ENCODE measurements at regions not wholly inside any gene's neighbourhood (a gene's known extent, or its start where the extent isn't known, plus 50 kb on each side); places are given as distances from the start of the nearest gene placed in this dataset.
"Not testable (repeated sequence)": the region's sequence is repeated elsewhere in the genome, so short reads cannot be mapped to it uniquely, and the experiment has no call there.

DNA sequence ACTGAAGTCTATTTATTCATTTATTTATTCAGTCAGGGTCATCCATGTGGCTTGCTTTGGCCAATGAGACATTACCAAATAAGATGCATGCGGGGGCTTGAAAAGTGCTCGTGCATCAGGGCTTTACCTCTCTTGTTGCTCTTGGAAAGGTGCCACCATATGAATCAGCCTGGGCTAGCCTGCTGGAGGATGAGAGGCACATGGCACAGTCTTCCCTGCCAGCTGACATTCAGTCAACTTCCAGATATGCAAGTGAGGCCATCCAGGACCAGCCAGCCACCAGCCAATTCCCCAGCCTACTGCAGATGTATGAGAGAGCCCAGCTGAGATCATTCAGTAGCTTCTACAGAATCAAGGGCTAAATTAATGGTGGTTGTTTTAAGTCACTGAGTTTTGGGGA lies 105.2 kb upstream of the RPH3A start (continued):
- TF ChIP-seq ZNF48 (tag by site-specific recombination; IDR thresholded peaks at IDR 0.05) (no peak), KLF1 (tag by site-specific recombination; IDR thresholded peaks at IDR 0.05) (no peak), ZNF157 (tag by site-specific recombination; IDR thresholded peaks at IDR 0.05) (no peak), ZNF629 (tag by site-specific recombination; IDR thresholded peaks at IDR 0.05) (peak; percentile 44; the same call in 1 of the 2 replicates), ZFP69B (tag by site-specific recombination; IDR thresholded peaks at IDR 0.05) (peak; percentile 29; the same call in 1 of the 2 replicates), ZNF530 (tag by site-specific recombination; IDR thresholded peaks at IDR 0.05; ENCODE audit: low read depth) (no peak), ZNF670 (tag by site-specific recombination; IDR thresholded peaks at IDR 0.05; ENCODE audit: low read depth) (no peak), ZNF23 (tag by site-specific recombination; IDR thresholded peaks at IDR 0.05; ENCODE audit: borderline replicate concordance) (no peak)
- TF ChIP-seq, protein P1, sequence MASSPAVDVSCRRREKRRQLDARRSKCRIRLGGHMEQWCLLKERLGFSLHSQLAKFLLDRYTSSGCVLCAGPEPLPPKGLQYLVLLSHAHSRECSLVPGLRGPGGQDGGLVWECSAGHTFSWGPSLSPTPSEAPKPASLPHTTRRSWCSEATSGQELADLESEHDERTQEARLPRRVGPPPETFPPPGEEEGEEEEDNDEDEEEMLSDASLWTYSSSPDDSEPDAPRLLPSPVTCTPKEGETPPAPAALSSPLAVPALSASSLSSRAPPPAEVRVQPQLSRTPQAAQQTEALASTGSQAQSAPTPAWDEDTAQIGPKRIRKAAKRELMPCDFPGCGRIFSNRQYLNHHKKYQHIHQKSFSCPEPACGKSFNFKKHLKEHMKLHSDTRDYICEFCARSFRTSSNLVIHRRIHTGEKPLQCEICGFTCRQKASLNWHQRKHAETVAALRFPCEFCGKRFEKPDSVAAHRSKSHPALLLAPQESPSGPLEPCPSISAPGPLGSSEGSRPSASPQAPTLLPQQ (tag by site-specific recombination; IDR thresholded peaks at IDR 0.05), result 0 out of 2 replicates have a peak, but pooled peaks have one; percentile 25

DNA sequence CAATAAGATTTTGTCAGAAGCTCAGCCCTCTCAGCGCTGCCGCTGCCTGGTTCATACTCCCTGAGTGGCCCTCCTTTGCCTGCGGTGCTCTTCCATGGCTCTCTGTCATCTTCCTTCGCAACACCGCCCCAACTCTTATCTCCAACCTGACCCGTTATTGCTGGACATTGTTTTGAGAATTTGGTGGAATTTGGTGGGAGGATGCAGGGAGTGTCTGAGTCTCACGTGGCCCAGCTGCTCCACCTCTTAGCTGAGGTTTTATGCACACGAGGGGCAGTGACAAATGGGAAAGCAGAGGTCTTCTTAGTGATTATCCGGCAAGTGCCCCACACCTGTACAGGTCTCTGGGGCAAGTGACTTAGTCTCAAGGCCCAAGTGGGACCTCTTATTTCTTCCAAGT lies 97.5 kb upstream of the RPH3A start:
- no peak overlapping the region for H3K27ac ChIP-seq (ENCODE audit: extremely low read depth, low read depth, low read length)
- H3K36me3 ChIP-seq (ENCODE audit: control insufficient read depth in 2 of 2, insufficient read depth in 1 of 2, low read length in 2 of 2), result no peaks in the 10 kb centered on the region
- POLR2A ChIA-PET, result no interaction called here
- no peaks in the 10 kb centered on the region for H3K9me3 ChIP-seq (ENCODE audit: control insufficient read depth, insufficient read depth, low read depth, low read length)
- H3K4me3 ChIP-seq (ENCODE audit: low read depth, low read length), result no peak overlapping the region
- TF ChIP-seq PRDM1 (tag by site-specific recombination; IDR thresholded peaks at IDR 0.05) (no peak), GLI4 (tag by site-specific recombination; IDR thresholded peaks at IDR 0.05) (no peak), FEZF1 (tag by site-specific recombination; IDR thresholded peaks at IDR 0.05) (no peak), ZNF544 (tag by site-specific recombination; IDR thresholded peaks at IDR 0.05) (no peak), ZNF335 (tag by site-specific recombination; conservative IDR thresholded peaks at IDR 0.05) (no peak), ZFP37 (tag by site-specific recombination; IDR thresholded peaks at IDR 0.05) (no peak), ZNF354C (tag by site-specific recombination; IDR thresholded peaks at IDR 0.05; ENCODE audit: borderline replicate concordance, low read depth) (no peak)
- TF ChIP-seq, protein P2, sequence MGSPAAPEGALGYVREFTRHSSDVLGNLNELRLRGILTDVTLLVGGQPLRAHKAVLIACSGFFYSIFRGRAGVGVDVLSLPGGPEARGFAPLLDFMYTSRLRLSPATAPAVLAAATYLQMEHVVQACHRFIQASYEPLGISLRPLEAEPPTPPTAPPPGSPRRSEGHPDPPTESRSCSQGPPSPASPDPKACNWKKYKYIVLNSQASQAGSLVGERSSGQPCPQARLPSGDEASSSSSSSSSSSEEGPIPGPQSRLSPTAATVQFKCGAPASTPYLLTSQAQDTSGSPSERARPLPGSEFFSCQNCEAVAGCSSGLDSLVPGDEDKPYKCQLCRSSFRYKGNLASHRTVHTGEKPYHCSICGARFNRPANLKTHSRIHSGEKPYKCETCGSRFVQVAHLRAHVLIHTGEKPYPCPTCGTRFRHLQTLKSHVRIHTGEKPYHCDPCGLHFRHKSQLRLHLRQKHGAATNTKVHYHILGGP (tag by site-specific recombination; IDR thresholded peaks at IDR 0.05), result no peak
- H3K4me1 ChIP-seq (ENCODE audit: control insufficient read depth, insufficient read depth, low read length), result no peaks in the 10 kb centered on the region
- CTCF ChIA-PET, result no interaction called here

DNA sequence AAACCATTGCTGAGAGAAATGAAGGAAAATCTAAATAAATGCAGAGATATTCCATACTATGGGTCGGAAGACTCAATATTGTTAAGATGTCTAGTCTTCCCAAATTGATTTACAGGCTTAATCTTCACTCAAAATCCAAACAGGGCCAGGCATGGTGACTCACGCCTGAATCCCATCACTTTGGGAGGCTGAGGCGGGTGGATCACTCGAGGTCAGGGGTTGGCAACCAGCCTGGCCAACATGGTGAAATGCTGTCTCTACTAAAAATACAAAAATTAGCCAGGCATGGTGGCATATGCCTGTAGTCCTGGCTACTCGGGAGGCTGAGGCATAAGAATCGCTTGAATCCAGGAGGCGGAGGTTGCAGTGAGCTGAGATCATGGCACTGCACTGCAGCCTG lies 94.1 kb upstream of the RPH3A start:
- POLR2A ChIA-PET; CTCF ChIA-PET; H3K4me1 ChIP-seq (ENCODE audit: control insufficient read depth, insufficient read depth, low read length); H3K9me3 ChIP-seq (ENCODE audit: control insufficient read depth, insufficient read depth, low read depth, low read length); H3K4me3 ChIP-seq (ENCODE audit: low read depth, low read length); H3K27ac ChIP-seq (ENCODE audit: extremely low read depth, low read depth, low read length); H3K36me3 ChIP-seq (ENCODE audit: control insufficient read depth in 2 of 2, insufficient read depth in 1 of 2, low read length in 2 of 2): not testable (repeated sequence)

DNA sequence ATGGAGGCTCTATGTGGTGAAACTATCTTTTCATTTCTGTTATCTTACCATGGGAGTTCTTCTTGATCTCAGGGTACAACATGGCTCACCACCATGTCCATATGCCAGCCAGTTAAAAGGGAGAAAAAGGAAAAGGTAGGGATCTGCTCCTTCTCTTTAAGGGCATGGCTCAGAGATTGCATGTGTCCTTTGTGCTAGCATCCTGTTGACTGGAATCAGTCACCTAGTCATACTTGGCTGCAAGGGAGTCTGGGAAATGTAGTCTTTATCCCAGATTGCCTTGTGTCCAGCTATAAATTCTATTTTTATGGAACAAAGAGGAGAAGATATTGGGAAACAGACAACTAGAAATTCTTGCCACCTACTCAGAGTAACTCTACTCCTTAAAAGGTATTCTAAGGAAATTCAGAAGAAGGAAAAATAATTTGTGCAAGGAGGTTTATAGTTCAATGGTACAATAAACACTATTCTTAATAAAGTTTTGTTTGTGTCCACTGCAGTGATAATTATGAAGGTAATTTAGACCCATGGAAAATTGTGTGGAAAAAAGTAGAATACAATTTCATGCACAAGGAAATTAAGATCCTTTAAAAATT lies 86.4 kb upstream of the RPH3A start:
- no peak overlapping the region for H3K4me3 ChIP-seq (ENCODE audit: low read depth, low read length)
- ChIA-PET CTCF (no interaction called here), POLR2A (no interaction called here)
- H3K27ac ChIP-seq (ENCODE audit: extremely low read depth, low read depth, low read length), result no peak overlapping the region
- H3K9me3 ChIP-seq (ENCODE audit: control insufficient read depth, insufficient read depth, low read depth, low read length), result no peaks in the 10 kb centered on the region
- no peaks in the 10 kb centered on the region for H3K4me1 ChIP-seq (ENCODE audit: control insufficient read depth, insufficient read depth, low read length)
- no peaks in the 10 kb centered on the region for H3K36me3 ChIP-seq (ENCODE audit: control insufficient read depth in 2 of 2, insufficient read depth in 1 of 2, low read length in 2 of 2)
- peak; percentile 56; the same call in 1 of the 2 replicates for TF ChIP-seq ZBTB17 (tag by site-specific recombination; IDR thresholded peaks at IDR 0.05)
- TF ChIP-seq ZNF324 (tag by site-specific recombination; IDR thresholded peaks at IDR 0.05), result no peak

All from HEK293 (cell line).